Endodermal cell (in vitro differentiated cells): ENCODE measurements at regions not wholly inside any gene's neighbourhood (a gene's known extent, or its start where the extent isn't known, plus 50 kb on each side); places are given as distances from the start of the nearest gene placed in this dataset.

Experiments used
- DNase-seq: peaks from one replicate; pipeline ENCODE4 v3.0.0-alpha.2; 2017
- H3K27ac ChIP-seq: 2 replicates; pipeline ENCODE4 v1.5.1; 2013; ENCODE audit warnings: mild to moderate bottlenecking, low read depth, low read length, moderate library complexity
- H3K27me3 ChIP-seq: 2 replicates; pipeline ENCODE4 v1.6.1; 2013; ENCODE audit warnings: mild to moderate bottlenecking, low read length, moderate library complexity; ENCODE audit not compliant: insufficient read depth, control insufficient read depth, poor library complexity, severe bottlenecking
- H3K36me3 ChIP-seq: 2 replicates; pipeline ENCODE4 v1.7.0; 2013; ENCODE audit warnings: mild to moderate bottlenecking, low read length, moderate library complexity; ENCODE audit not compliant: control insufficient read depth, insufficient read depth
- H3K4me1 ChIP-seq: one replicate; pipeline ENCODE4 v1.7.0; 2013; ENCODE audit warnings: low read length; ENCODE audit not compliant: control insufficient read depth, insufficient read depth
- H3K4me3 ChIP-seq: 2 replicates; pipeline ENCODE4 v1.5.1; 2013; ENCODE audit warnings: mild to moderate bottlenecking, low read length, moderate library complexity
- H3K9ac ChIP-seq: 2 replicates; pipeline ENCODE4 v1.6.1; 2013; ENCODE audit warnings: mild to moderate bottlenecking, low read length, moderate library complexity; ENCODE audit not compliant: poor library complexity, severe bottlenecking; ENCODE audit errors: extremely low read depth
- H3K9me3 ChIP-seq: 2 replicates; pipeline ENCODE4 v1.6.1; 2013; ENCODE audit warnings: mild to moderate bottlenecking, low read length, moderate library complexity; ENCODE audit not compliant: control insufficient read depth
- H3K27ac Mint-ChIP-seq: 2 replicates; pipeline ENCODE4 v1.8.0; 2020; ENCODE audit warnings: mixed read lengths
- H3K27me3 Mint-ChIP-seq: 2 replicates; pipeline ENCODE4 v1.8.0; 2021; ENCODE audit warnings: mild to moderate bottlenecking, mixed read lengths; ENCODE audit not compliant: insufficient read depth
- H3K36me3 Mint-ChIP-seq: 2 replicates; pipeline ENCODE4 v1.8.0; 2020; ENCODE audit warnings: low read depth, mixed read lengths
- H3K4me1 Mint-ChIP-seq: 2 replicates; pipeline ENCODE4 v1.8.0; 2020; ENCODE audit warnings: mixed read lengths
- H3K4me3 Mint-ChIP-seq: 2 replicates; pipeline ENCODE4 v1.8.0; 2020; ENCODE audit warnings: mild to moderate bottlenecking, moderate library complexity, mixed read lengths
- H3K9me3 Mint-ChIP-seq: 2 replicates; pipeline ENCODE4 v1.8.0; 2020; ENCODE audit warnings: mild to moderate bottlenecking, mixed read lengths
- CTCF ChIP-seq: fragments of 200-600 bp; sonication (generic); conservative IDR thresholded peaks from 2 replicates; pipeline ENCODE4 v1.5.0; 2021; ENCODE audit warnings: antibody characterized with exemption, mild to moderate bottlenecking
- WGBS, 2 experiments: methylation state at CpG; one replicate each; pipeline versions ENCODE4 v1.1.5 to v1.1.7; 2013; ENCODE audit warnings: missing lambda C conversion rate in 2 of 2, mixed read lengths in 1 of 2; ENCODE audit not compliant: insufficient coverage in 1 of 2, insufficient read length in 1 of 2; 5-methylcytosine and 5-hydroxymethylcytosine counted together

GRCh38 chrX:25555521-25555920 is 539.8 kb upstream of the ARX start:
- H3K27me3 Mint-ChIP-seq = no peaks in the 10 kb centered on the region
- no peak for DNase-seq
- no peak overlapping the region for H3K27ac Mint-ChIP-seq
- H3K27me3 ChIP-seq = no peaks in the 10 kb centered on the region
- no peak overlapping the region for H3K9ac ChIP-seq
- no peaks in the 10 kb centered on the region for H3K36me3 ChIP-seq
- H3K36me3 Mint-ChIP-seq = no peaks in the 10 kb centered on the region
- 85% methylated on average over 3 of the region's 4 CpGs; no CpG with 5 or more reads in 1 of the 2 experiments for WGBS, 2 experiments
- no peaks in the 10 kb centered on the region for H3K4me1 Mint-ChIP-seq
- H3K4me1 ChIP-seq = no peaks in the 10 kb centered on the region
- H3K9me3 ChIP-seq = no peaks in the 10 kb centered on the region
- peaks cover 24% of the 10 kb centered on the region for H3K9me3 Mint-ChIP-seq
- H3K4me3 Mint-ChIP-seq = no peak overlapping the region
- H3K27ac ChIP-seq = no peak overlapping the region
- no peak for TF ChIP-seq CTCF
- H3K4me3 ChIP-seq = no peak overlapping the region

- Histone ChIP-seq H3K27me3 (no peaks in the 10 kb centered on the region), H3K9ac (no peak overlapping the region), H3K4me1 (no peaks in the 10 kb centered on the region), H3K4me3 (no peak overlapping the region), H3K27ac (no peak overlapping the region), H3K9me3 (no peaks in the 10 kb centered on the region), H3K36me3 (no peaks in the 10 kb centered on the region)
- DNase-seq = no peak
- H3K27me3 Mint-ChIP-seq = no peaks in the 10 kb centered on the region
- H3K9me3 Mint-ChIP-seq = peaks cover 31% of the 10 kb centered on the region
- H3K4me1 Mint-ChIP-seq = no peaks in the 10 kb centered on the region
- H3K4me3 Mint-ChIP-seq = no peak overlapping the region
- no peak for TF ChIP-seq CTCF
- no peaks in the 10 kb centered on the region for H3K36me3 Mint-ChIP-seq
- WGBS, 2 experiments = 86% methylated on average over 2 of the region's 2 CpGs; no CpG with 5 or more reads in 1 of the 2 experiments
- no peak overlapping the region for H3K27ac Mint-ChIP-seq
These were observed 542.4 kb upstream of the ARX start for GRCh38 chrX:25558137-25558536.

- Histone ChIP-seq H3K4me1 (no peaks in the 10 kb centered on the region), H3K9me3 (no peaks in the 10 kb centered on the region), H3K27me3 (no peaks in the 10 kb centered on the region), H3K9ac (no peak overlapping the region), H3K27ac (no peak overlapping the region), H3K36me3 (no peaks in the 10 kb centered on the region), H3K4me3 (no peak overlapping the region)
- Mint-ChIP-seq H3K27me3 (no peaks in the 10 kb centered on the region), H3K36me3 (no peaks in the 10 kb centered on the region), H3K27ac (no peak overlapping the region), H3K4me3 (no peak overlapping the region), H3K9me3 (peaks cover 44% of the 10 kb centered on the region), H3K4me1 (no peaks in the 10 kb centered on the region)
- no peak for TF ChIP-seq CTCF
- DNase-seq = no peak
- no CpG with 5 or more reads among the region's 1 CpG for WGBS, 2 experiments
These were observed 545.4 kb upstream of the ARX start for GRCh38 chrX:25561190-25561589.
